ENCODE measurements at regions not wholly inside any gene's neighbourhood (a gene's known extent, or its start where the extent isn't known, plus 50 kb on each side); places are given as distances from the start of the nearest gene placed in this dataset.
"Not testable (repeated sequence)": the region's sequence is repeated elsewhere in the genome, so short reads cannot be mapped to it uniquely, and the experiment has no call there.

DNA sequence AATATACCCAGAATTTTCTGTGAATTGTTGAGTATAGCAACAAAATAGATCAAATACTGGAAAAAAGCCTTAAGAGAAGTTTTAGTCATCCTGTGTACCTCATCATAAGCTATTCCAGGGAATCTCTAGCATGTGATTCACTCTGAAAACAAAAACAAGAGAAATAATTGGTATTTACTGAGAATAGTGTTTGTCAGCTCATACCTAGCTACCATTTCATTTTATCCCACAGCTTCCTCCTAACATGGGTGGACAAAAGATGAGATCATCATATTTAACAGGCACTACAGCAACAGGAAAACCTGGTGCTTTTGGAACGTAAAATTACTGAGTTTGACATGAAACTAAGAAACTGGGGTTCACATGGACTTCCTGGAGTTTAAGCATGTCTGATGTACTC, 753.5 kb upstream of the NECTIN3 start:
- no peaks in the 10 kb centered on the region for H3K9me3 ChIP-seq (ENCODE audit: severe bottlenecking)
- H3K27ac ChIP-seq = no peak overlapping the region
- no peaks in the 10 kb centered on the region for H3K27me3 ChIP-seq (ENCODE audit: insufficient read depth, low read depth, severe bottlenecking)
- no peak overlapping the region for H3K4me3 ChIP-seq (ENCODE audit: low read depth, low read length)
- no peaks in the 10 kb centered on the region for H3K36me3 ChIP-seq
- no peak for DNase-seq
- TF ChIP-seq, protein P1, sequence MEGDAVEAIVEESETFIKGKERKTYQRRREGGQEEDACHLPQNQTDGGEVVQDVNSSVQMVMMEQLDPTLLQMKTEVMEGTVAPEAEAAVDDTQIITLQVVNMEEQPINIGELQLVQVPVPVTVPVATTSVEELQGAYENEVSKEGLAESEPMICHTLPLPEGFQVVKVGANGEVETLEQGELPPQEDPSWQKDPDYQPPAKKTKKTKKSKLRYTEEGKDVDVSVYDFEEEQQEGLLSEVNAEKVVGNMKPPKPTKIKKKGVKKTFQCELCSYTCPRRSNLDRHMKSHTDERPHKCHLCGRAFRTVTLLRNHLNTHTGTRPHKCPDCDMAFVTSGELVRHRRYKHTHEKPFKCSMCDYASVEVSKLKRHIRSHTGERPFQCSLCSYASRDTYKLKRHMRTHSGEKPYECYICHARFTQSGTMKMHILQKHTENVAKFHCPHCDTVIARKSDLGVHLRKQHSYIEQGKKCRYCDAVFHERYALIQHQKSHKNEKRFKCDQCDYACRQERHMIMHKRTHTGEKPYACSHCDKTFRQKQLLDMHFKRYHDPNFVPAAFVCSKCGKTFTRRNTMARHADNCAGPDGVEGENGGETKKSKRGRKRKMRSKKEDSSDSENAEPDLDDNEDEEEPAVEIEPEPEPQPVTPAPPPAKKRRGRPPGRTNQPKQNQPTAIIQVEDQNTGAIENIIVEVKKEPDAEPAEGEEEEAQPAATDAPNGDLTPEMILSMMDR (IDR thresholded peaks at IDR 0.05; ENCODE audit: low read depth, low read length) = no peak

- Histone ChIP-seq H3K36me3 (no peaks in the 10 kb centered on the region), H3K27ac (no peak overlapping the region), H3K9me3 (ENCODE audit: severe bottlenecking) (no peaks in the 10 kb centered on the region), H3K4me3 (ENCODE audit: low read depth, low read length) (no peak overlapping the region), H3K27me3 (ENCODE audit: insufficient read depth, low read depth, severe bottlenecking) (no peaks in the 10 kb centered on the region)
- TF ChIP-seq, protein P1 (IDR thresholded peaks at IDR 0.05; ENCODE audit: low read depth, low read length) = no peak
- DNase-seq = no peak
These were observed 748.3 kb upstream of the NECTIN3 start for GRCh38 chr3:110323349-110323748.

DNA sequence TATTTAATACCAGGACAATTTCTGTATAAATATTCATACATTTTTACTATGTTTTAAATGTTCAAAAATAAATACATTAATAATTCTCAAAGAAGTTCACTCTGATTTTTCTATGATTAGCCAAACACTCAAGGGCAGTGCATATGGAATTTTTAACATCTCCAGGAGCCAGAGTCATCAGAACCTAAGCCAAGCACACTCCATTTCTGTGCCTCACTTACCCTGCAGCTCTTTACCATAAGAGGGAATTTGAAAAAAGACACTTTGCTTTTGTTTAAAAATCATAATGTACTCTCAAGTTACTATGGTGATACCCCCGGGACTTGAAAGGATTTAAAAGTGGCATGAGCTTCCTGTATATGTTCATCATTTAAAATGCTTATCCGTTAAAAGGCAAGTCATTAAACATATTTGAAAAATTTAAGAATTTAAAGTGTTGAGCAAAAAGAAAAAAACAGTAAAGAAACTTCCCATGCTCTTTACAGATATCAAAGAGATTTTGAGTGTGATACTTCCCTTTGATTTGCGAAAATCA, 747.4 kb upstream of the NECTIN3 start:
- H3K4me3 ChIP-seq (ENCODE audit: low read depth, low read length) = no peak overlapping the region
- no peak for DNase-seq
- TF ChIP-seq, protein P1 (IDR thresholded peaks at IDR 0.05; ENCODE audit: low read depth, low read length) = no peak
- no peak overlapping the region for H3K27ac ChIP-seq
- H3K36me3 ChIP-seq = no peaks in the 10 kb centered on the region
- no peaks in the 10 kb centered on the region for H3K9me3 ChIP-seq (ENCODE audit: severe bottlenecking)
- no peaks in the 10 kb centered on the region for H3K27me3 ChIP-seq (ENCODE audit: insufficient read depth, low read depth, severe bottlenecking)

DNA sequence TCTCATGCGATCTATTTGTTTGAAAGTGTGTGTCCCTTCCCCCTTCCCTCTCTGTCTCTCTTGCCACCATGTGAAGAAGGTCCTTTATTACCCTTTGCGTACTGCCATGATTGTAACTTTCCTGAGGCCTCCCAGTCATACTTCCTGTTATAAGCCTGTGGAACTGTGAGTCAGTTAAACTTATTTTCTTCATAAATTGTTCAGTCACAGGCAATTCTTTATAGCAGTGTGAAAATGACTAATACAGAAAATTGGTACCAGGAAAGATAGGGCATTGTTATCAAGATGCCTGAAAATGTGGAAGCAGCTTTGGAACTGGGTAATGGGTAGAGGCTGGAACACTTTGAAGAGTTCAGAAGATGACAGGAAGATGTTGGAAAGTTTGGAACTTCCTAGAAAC, 743.7 kb upstream of the NECTIN3 start:
- TF ChIP-seq, protein P1 (IDR thresholded peaks at IDR 0.05; ENCODE audit: low read depth, low read length) = no peak
- Histone ChIP-seq H3K27ac (no peak overlapping the region), H3K4me3 (ENCODE audit: low read depth, low read length) (no peak overlapping the region), H3K27me3 (ENCODE audit: insufficient read depth, low read depth, severe bottlenecking) (no peaks in the 10 kb centered on the region), H3K9me3 (ENCODE audit: severe bottlenecking) (no peaks in the 10 kb centered on the region), H3K36me3 (no peaks in the 10 kb centered on the region)
- DNase-seq = no peak

DNA sequence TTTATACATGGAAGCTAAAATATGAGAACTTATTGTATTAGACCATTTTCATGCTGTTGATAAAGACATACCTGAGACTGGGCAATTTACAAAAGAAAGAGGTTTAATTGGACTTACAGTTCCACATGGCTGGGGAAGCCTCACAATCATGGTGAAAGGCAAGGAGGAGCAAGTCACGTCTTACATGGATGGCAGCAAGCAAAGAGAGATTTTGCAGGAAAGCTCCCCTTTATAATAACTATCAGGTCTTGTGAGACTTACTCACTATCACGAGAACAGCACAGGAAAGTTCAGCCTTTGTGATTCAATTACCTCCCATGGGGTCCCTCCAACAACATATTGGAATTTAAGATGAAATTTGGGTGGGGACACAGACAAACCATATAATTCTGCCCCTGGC, 740.1 kb upstream of the NECTIN3 start:
- H3K9me3 ChIP-seq (ENCODE audit: severe bottlenecking); H3K27me3 ChIP-seq (ENCODE audit: insufficient read depth, low read depth, severe bottlenecking); H3K36me3 ChIP-seq; H3K4me3 ChIP-seq (ENCODE audit: low read depth, low read length); DNase-seq; H3K27ac ChIP-seq: not testable (repeated sequence)

DNA sequence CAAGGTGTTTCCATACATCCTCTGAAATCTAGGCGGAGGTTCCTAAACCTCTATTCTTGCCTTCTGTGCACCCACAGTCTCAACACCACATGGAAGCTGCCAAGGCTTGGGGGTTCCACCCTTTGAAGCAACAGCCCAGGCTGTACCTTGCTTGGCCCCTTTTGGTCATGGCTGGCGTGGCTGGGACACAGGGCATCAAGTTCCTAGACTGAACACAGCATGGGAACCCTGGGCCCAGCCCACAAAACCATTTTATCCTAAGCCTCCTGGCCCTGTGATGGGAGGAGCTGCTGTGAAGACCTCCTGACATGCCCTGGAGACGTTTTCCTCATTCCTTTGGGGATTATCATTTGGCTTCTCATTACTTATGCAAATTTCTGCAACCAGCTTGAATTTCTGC, 739.0 kb upstream of the NECTIN3 start:
- no peak overlapping the region for H3K27ac ChIP-seq
- H3K9me3 ChIP-seq (ENCODE audit: severe bottlenecking) = peaks cover 5% of the 10 kb centered on the region
- no peaks in the 10 kb centered on the region for H3K27me3 ChIP-seq (ENCODE audit: insufficient read depth, low read depth, severe bottlenecking)
- DNase-seq = no peak
- H3K36me3 ChIP-seq = no peaks in the 10 kb centered on the region
- no peak overlapping the region for H3K4me3 ChIP-seq (ENCODE audit: low read depth, low read length)
- TF ChIP-seq, protein P1 (IDR thresholded peaks at IDR 0.05; ENCODE audit: low read depth, low read length) = no peak

All from WERI-Rb-1 (cell line).